Stimulated activated CD4-positive, alpha-beta T cell treated with anti-CD3 and anti-CD28 coated beads, Interleukin-12 subunit alpha, Interleukin-12 subunit beta, amount 100 ng/mL, for 48 hours (primary cell): ENCODE measurements at regions not wholly inside any gene's neighbourhood (a gene's known extent, or its start where the extent isn't known, plus 50 kb on each side); places are given as distances from the start of the nearest gene placed in this dataset.
"Not testable (repeated sequence)": the region's sequence is repeated elsewhere in the genome, so short reads cannot be mapped to it uniquely, and the experiment has no call there.

Experiments
- DNase-seq, 3 donors: peaks; one replicate each; pipeline ENCODE4 v3.0.0-alpha.2; 2020; ENCODE audit warnings: low read depth in 2 of 3, low spot score in 1 of 3

DNA sequence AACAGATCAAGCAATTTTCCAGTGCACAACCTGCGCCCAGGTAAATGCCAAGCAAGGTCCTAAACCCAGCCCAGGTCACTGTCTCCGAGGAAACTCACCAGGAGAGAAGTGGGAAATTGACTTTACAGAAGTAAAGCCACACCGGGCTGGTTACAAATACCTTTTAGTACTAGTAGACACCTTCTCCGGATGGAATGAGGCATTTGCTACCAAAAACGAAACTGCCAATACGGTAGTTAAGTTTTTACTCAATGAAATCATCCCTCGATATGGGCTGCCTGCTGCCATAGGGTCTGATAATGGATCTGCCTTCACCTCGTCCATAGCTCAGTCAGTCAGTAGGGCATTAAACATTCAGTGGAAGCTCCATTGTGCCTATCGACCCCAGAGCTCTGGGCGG lies 459.0 kb upstream of the HTR1E start:
- not testable (repeated sequence) for DNase-seq

DNA sequence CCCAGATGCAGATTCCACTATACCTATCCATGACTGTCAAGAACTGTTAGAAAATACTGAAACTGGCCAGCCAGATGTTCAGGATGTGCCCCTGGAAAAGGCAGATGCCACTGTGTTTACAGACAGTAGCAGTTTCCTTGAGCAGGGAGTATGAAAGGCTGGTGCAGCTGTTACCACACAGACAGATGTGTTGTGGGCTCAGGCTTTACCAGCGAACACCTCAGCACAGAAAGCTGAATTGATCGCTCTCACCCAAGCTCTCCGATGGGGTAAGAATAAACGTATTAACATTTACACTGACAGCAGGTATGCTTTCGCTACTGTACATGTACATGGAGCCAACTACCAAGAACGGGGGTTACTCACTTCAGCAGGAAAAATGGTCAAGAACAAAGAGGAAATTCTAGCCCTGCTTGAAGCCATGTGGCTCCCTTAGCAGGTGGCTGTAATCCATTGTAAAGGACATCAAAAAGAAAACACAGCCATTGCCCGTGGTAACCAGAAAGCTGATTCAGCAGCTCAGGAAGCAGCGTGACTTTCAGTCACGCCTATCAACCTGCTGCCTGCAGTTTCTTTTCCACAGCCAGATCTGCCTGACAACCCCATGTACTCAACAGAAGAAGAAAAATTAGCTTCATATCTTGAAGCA lies 459.7 kb upstream of the HTR1E start:
- no peak for DNase-seq

DNA sequence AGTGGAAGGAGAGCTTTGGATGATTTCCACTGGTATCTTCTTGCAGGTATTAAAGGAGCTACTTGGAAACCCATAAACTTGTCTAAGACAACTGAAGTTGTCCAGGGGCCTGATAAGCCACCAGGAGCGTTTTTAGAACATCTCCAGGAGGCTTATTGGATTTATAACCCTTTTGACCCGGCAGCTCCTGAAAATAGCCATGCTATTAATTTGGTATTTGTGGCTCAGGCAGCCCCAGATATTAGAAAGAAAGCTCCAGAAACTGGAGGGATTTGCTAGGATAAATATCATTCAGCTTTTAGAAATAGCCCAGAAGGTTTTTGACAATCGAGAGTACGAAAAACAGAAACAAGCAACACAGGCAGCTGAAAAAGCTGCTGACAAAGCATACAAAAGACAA lies 461.0 kb upstream of the HTR1E start:
- DNase-seq: no peak

DNA sequence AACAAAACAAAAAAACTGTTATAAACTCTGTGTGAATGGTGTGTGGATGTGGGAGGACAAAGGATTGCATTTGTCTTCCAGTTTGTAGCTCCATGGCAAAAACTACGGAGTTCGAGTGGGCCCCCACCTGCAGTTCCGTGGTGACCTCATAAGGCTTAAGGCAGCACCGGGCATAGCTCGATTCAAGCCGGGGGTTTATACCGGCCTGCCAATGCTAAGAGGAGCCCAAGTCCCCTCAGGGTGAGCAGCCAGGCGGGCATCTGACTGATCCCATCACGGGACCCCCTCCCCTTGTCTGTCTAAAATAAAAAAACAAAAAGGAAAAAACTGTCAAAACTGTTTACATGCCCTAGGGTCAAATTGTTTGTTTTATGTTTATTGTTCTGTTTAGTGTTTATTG lies 463.2 kb upstream of the HTR1E start:
- no peak for DNase-seq

DNA sequence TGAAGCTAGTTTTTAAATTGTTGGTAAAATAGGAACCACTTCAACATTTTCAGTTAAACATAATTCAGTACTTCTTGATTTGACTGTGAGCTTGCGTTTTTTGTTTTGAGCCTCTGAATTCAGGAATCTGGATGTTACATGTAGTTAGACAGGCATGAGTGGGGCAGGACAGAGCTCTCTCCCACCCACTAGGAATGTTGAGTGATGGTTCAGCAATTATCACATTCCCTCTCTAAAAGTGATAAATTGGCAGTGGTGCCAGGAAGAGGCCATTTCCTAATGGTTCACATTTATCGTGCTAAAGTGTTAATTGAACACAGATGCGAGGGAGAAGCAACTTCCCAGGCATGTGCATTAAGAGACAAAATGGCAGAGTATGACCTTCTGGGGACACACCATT lies 465.5 kb upstream of the HTR1E start:
- DNase-seq: no peak

DNA sequence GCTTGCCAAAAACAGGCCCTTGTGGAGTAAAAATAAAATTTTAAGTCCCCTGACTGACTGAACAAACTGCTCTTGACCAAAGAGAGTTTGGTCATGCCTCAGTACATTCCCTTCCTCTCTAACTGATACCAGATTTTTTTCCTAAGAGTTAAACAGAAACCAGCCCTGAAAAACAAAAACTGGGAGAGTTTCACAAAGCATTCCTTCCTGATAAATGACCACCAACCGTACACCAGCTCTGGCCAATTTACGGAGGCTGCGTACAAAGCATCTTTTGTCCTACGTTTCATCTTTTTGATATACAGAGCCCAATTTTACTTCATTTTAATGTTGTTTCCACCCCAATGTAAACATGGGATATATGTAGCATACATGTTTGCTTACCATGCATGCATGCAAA lies 477.4 kb upstream of the HTR1E start:
- no peak for DNase-seq

DNA sequence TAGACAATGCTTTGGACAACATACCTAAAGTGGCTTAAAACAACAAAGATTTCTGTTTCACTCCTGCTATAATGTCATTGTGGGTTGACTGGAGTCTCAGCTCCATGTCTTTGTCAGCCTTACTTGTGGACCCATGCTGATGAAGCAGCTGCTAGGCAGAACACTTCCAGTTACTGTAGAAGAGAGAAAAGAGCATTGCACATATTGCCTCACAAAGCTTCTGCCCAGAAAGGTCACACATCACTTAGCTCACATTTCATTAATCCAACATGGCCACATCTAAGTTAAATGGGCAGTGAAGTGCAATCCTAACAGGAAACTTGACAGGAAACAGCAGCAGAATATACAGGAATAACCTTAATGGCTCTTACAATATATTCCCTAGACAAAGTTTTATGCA lies 480.5 kb upstream of the HTR1E start:
- no peak for DNase-seq

DNA sequence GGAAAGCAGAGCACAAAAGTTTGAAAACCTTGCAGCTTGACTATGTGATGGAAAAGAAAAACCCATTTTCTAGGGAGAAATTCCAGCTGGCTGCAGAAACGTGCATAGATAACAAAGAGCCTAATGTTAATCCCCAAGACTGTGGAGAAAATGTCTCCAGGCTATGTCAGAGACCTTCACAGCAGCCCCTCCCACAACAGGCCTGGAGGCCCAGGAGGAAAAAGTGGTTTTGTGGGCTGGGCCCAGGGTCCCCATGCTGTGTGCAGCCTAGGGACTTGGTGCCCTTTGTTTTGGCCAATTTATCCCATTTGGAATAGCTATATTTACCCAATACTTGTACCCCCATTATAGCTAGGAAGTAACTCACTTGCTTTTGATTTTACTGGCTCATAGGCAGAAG lies 484.1 kb upstream of the HTR1E start:
- no peak for DNase-seq

DNA sequence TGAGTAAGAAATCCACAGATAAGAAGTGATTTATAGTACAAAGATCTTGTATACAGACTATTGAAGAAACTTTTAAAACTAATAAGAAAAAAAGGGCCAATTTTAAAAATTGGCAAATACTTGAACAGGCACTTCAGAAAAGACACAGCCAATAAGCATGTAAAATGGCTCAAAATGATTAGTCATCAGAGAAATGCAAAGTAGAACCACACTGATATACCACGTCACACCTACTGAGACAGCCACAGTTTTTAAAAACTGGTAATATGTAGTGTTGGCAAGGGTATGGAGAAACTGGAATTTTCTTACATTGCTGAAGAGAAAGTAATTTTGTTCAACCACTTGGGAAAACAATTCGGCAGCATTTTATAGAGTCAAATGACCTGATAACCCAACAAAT lies 488.9 kb upstream of the HTR1E start:
- DNase-seq: no peak

DNA sequence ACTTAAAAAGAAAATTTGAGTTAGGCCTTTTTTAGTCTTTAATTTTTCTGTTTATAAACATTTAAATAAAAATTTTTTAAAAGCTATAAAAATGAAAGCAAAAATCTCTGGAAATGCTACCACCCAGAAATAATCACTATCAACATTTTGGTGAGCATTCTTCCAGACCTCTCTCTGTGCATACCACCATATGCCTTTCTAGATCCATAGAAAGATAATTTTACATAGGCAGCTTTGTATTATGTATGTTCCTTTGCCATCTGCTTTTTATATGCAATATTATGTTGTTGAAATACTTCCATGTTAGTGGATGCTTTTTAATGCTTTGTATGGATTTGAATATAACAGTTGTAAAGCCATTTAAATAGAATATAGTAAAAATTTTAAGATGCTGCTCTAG lies 496.7 kb upstream of the HTR1E start:
- no peak for DNase-seq

DNA sequence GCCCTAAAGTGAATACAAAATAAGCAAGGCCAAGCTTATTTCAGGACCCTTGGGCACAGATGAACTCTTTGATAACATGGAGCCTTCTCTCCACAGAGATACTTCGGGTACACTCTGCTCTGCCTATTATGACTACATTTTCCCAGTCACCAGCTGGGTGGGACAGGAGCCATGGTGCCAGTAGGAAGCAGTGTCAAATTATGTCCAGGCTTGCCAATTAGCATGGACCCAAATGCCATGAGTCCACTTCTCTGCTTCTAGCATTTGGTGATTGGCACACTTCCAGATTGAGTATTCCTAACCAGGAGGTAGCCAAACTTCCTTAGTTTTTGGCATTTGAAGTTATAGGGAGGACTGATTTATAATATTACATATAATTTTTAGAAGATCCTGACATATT lies 513.8 kb upstream of the HTR1E start:
- DNase-seq: no peak

DNA sequence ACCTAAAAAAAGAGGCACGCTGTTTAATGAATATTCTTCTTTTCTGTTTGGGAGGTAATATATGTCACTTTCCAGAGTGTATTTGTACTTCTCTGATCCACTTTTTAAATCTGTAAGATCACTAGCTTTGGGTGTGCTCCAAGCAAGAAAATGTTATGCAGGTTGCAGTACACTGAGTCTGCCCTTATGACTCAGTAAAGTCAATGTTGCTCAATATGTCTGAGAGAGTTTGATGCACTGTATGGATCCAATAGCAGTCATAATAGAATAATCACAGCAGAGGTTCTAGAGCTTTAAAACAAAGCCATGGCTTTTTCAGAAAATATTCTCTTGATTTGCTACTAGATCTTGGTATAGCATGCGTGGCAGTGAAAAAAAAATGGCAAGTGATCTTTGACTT lies 525.3 kb upstream of the HTR1E start:
- DNase-seq: no peak

DNA sequence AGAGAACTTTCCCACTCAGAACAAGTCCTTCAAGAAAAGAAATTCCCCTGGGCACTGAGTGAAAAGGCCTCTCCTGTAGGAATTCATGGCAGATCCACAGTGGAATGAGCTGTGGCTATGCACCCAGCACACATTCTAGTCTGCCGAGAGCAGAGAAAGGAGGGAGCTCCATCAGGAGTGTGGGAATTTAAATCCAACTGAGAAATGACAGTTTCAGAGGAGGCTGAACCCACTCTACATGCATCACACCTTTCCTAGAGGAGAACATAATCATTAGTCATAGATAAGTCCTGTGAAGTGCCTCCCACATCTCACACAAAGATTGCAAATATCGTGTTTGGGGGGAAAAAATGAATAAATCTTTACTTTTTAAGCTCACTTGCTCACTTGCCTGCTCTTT lies 530.2 kb upstream of the HTR1E start:
- DNase-seq: no peak

DNA sequence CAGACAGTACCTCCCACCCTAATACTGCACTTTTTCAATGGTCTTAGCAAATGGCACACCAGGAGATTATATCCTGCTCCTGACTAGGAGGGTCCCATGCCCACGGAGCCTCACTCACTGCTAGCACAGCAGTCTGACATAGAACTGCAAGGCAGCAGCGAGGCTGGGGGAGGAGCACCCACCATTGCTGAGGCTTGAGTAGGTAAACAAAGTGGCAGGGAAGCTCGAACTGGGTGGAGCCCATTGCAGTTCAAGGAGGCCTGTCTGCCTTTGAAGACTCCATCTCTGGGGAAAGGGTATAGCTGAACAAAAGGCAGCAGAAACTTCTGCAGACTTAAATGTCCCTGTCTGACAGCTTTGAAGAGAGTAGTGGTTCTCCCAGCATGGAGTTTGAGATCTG lies 544.5 kb upstream of the HTR1E start:
- DNase-seq: not testable (repeated sequence)

DNA sequence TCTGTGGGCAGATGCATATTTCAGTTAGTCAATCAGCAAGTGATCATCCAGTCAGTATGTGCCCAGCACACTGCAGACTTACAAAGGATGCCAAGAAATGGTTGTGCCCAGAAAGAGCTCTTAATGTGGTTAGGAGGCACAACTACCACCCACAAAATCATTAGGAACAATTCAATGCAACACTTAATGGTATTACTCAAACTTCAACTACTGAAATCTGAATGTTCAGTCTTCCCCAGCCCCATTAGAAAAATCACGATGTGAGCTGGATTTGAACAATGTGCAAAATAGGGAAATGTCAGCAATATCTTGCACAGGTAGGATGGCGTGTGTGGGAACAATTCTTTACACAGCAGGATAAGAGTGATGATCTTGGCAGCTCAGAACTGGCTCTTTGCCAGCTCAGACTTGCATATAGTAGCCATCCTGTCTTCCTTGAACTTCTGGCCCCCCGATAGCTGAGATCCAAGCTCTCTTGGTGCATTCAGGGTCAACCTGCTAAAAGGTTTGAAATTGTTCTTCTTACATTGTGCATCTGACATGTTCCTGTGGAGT lies 556.7 kb upstream of the HTR1E start:
- no peak for DNase-seq

DNA sequence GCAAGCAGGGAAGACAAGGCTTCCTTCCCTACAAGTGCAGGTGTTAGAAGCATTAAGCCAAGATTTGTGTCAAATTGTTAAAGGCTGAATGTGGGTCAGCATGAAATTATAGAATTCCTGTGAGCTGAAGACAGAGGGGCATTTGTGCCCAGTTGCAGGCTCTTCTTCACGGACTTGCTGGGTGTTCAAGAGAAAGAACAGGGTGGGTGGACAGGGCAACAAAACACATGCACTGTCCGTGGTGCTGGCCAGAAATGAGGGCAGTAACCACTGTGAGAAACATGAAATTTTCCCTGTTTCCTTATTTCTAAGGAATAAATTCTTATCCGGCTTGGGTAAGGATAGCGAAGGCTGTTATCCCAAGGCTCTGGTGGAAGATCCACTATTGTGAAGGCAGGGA lies 579.5 kb upstream of the HTR1E start:
- DNase-seq: no peak

DNA sequence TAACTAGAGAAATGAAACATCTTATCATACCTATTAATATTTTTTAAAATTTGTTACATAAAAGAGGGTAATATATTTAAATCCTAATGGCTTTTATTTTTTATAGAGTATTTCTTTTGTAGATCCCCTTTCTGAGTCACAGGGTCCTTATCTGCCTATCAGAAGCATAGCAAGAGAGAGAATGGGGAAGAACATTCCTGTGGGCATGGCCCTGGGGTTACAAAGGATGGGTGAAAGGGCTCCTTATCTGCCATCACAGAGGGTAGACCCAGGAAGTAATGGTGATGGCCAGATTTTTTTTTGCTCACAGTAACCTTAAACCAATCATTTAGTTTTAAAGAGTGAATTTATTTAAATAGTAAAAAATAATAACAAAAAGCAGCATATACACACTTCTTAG lies 582.1 kb upstream of the HTR1E start:
- DNase-seq: no peak

DNA sequence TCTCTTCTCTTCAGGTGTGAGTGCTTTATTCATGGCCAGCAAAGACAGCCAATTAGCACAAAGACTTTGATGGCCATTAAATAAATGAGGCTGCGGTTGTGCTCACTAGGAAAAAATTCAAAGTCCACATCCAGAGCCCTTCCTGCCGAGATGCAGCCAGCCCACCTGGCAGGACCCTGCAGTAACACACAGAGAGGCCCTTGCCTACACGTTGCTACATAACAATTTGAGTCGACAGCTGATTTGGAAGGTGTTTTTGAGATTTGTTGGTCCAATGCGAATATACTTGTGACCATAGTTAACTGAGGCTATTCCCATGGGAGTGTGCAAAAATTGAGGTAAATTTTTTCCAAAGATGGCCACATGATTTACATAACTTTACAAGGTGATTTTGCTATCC lies 605.4 kb upstream of the HTR1E start:
- DNase-seq: no peak

DNA sequence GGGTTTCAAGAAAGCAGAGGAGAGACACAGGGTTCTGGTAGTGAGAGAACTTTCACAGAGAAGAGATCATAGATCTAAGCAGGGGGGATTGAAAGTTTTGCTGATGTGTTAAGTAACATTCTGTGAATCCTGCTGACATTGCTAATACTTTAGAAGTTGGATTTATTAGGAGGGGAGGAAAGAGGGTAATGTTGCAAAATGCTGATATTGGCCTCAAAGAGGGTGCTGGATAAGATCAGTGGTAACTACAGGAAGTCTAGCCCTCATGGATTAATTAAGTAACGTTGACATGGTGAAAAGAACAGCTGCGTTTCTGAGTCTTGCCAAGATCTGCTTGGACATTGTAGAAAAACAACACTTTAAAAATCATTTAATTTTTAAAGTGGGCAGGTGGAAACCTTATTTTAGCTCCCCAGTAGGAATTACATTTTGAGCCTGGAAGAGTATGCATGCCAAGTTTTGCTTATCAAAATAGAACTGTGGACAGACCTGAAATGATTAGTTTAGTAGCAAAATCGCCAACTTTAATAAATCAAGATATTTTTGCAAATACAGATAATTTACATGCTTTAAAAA lies 606.0 kb upstream of the HTR1E start:
- DNase-seq: no peak

DNA sequence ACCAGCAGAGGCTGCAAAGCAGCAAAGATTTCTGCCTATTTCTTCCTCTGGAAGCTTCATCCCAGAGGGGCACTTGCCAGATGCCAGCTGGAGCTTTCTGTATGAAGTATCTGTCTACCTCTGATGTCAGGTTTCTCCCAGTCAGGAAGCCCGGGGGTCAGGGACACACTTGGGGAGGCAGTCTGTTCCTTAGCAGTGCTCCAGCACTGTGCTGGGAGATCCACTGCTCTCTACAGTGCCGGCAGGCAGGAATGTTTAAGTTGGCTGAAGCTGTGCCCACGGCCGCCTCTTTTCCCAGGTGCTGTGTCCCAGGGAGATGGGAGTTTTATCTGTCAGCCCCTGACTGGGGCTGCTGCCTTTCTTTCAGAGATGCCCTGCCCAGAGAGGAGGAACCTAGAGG lies 631.1 kb upstream of the HTR1E start:
- DNase-seq: no peak

DNA sequence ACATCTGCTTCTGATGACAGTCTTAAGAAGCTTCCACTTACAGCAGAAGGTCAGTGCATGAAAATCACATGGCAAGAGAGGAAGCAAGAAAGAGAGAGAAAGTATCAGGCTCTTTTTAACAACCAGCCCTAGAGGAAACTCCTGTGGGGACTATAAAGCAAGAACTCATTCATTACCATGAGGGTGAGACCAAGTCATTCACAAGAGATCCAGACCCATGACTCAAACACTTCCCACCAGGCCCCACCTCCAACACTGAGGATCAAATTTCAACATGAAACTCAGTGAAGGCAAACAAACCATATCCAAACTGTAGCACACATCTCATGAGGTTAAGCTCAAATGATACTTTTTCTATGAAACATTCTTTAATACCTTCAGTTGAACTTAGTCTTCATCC lies 643.2 kb upstream of the SYNCRIP start:
- DNase-seq: no peak

DNA sequence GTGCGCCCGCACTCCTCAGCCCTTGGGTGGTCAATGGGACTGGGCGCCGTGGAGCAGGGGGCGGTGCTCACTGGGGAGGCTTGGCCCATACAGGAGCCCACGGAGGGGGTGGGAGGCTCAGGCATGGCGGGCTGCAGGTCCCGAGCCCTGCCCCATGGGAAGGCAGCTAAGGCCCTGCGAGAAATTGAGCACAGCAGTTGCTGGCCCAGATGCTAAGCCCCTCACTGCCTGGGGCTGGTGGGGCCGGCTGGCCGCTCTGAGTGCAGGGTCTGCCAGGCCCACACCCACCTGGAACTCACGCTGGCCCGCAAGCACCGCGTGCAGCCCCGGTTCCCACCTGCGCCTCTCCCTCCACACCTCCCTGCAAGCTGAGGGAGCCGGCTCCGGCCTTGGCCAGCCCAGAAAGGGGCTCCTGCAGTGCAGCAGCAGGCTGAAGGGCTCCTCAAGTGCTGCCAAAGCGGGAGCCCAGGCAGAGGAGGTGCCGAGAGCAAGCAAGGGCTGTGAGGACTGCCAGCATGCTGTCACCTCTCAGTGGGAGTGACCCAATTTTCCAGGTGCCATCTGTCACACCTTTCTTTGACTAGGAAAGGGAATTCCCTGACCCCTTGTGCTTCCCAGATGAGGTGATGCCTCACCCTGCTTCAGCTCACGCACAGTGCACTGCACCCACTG lies 642.3 kb upstream of the SYNCRIP start:
- DNase-seq: not testable (repeated sequence)

DNA sequence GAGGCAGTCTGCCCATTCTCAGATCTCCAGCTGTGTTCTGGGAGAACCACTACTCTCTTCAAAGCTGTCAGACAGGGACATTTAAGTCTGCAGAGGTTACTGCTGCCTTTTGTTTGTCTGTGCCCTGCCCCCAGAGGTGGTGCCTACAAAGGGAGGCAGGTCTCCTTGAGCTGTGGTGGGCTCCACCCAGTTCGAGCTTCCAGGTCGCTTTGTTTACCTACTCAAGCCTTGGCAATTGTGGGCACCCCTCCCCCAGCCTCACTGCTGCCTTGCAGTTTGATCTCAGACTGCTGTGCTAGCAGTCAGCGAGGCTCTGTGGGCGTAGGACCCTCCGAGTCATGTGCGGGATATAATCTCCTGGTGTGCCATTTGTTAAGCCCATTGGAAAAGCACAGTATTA lies 640.9 kb upstream of the SYNCRIP start:
- DNase-seq: not testable (repeated sequence)
